ENCODE measurements at regions not wholly inside any gene's neighbourhood (a gene's known extent, or its start where the extent isn't known, plus 50 kb on each side); places are given as distances from the start of the nearest gene placed in this dataset.

GRCh38 chr10:124166431-124167125 is 73.2 kb upstream of the CHST15 start:
- Histone ChIP-seq H3K18ac (ENCODE audit: low read depth, low read length) (no peak overlapping the region), H2AK5ac (ENCODE audit: low read depth, low read length) (no peak overlapping the region), H4K8ac (ENCODE audit: low read depth in 2 of 2, low read length in 2 of 2) (no peak overlapping the region), H3K14ac (replicated peaks; ENCODE audit: low read depth, low read length) (no peak overlapping the region), H2AK9ac (replicated peaks; ENCODE audit: low read depth, low read length, poor library complexity) (no peak overlapping the region), H2BK15ac (ENCODE audit: low read depth, low read length) (no peak overlapping the region), H2BK120ac (ENCODE audit: low read depth, low read length) (no peak overlapping the region), H3K9me3 (ENCODE audit: control insufficient read depth, insufficient read depth, low read length) (peaks cover 9% of the 10 kb centered on the region), H4K5ac (ENCODE audit: low read depth, low read length) (no peak overlapping the region), H3K27me3 (ENCODE audit: control insufficient read depth, insufficient read depth, low read length) (no peaks in the 10 kb centered on the region), H2BK5ac (ENCODE audit: low read depth, low read length, poor library complexity, severe bottlenecking) (no peak overlapping the region), H3K4me1 (ENCODE audit: control insufficient read depth, insufficient read depth, low read length) (no peaks in the 10 kb centered on the region), H3K56ac (ENCODE audit: extremely low read depth, insufficient read depth, low read length) (no peak overlapping the region), H3K9me1 (ENCODE audit: insufficient read depth, low read length) (no peaks in the 10 kb centered on the region), H3K4me2 (ENCODE audit: low read depth, low read length) (no peak overlapping the region), H3K79me1 (ENCODE audit: low read depth in 1 of 2, low read length in 2 of 2) (no peaks in the 10 kb centered on the region), H3K4me3 (ENCODE audit: insufficient read depth, low read depth, low read length) (no peak overlapping the region), H2AFZ (replicated peaks; ENCODE audit: low read length, poor library complexity) (no peak overlapping the region), H3K9ac (ENCODE audit: low read depth, low read length) (no peak overlapping the region), H2BK20ac (ENCODE audit: low read depth, low read length) (no peak overlapping the region), H3K4ac (ENCODE audit: low read depth, low read length) (no peak overlapping the region), H3K23ac (ENCODE audit: low read depth, low read length) (no peak overlapping the region), H4K91ac (ENCODE audit: insufficient read depth, low read depth, low read length) (no peak overlapping the region), H4K20me1 (ENCODE audit: insufficient read depth, low read length) (no peaks in the 10 kb centered on the region), H3K27ac (ENCODE audit: insufficient read depth, low read length) (no peak overlapping the region), H3K36me3 (ENCODE audit: control insufficient read depth, insufficient read depth, low read length) (no peaks in the 10 kb centered on the region)
- WGBS, 2 experiments (ENCODE audit: extremely low coverage in 2 of 2, insufficient read length in 1 of 2): 67% methylated on average over 11 of the region's 20 CpGs; no CpG with 5 or more reads in 1 of the 2 experiments
- no peak for DNase-seq
- BruUV-seq (replicated peaks): no TSS peak
- POLR2A ChIA-PET (ENCODE audit: unreplicated experiment): no interaction called here
- no peak for ATAC-seq (ENCODE audit: low read depth)
- in situ Hi-C loops (cut with MboI; ENCODE audit: low sequenced_read_pairs) (no loop called here), dilution Hi-C loops (cut with HindIII; ENCODE audit: low sequenced_read_pairs, unreplicated experiment) (no loop called here), intact Hi-C loops (cut with micrococcal nuclease) (no loop called here)
- TF ChIP-seq CEBPB (IDR thresholded peaks at IDR 0.05; ENCODE audit: low read depth, low read length) (no peak), POLR2A (IDR thresholded peaks at IDR 0.05; ENCODE audit: low read depth, low read length) (no peak), SMC3 (IDR thresholded peaks at IDR 0.05; ENCODE audit: low read depth, low read length) (no peak), ELK1 (IDR thresholded peaks at IDR 0.05; ENCODE audit: borderline replicate concordance, low read depth, low read length) (no peak), MAZ (IDR thresholded peaks at IDR 0.05; ENCODE audit: borderline replicate concordance, low read depth, low read length) (no peak), CHD1 (IDR thresholded peaks at IDR 0.05; ENCODE audit: low read depth, low read length) (no peak), FOS (IDR thresholded peaks at IDR 0.05; ENCODE audit: low read depth, low read length) (no peak), MAFK (IDR thresholded peaks at IDR 0.05; ENCODE audit: low read depth, low read length) (no peak), NFE2L2 (IDR thresholded peaks at IDR 0.05; ENCODE audit: low read depth, low read length) (no peak), CTCF (conservative IDR thresholded peaks at IDR 0.05; ENCODE audit: low read depth, low read length) (no peak), RCOR1 (IDR thresholded peaks at IDR 0.05; ENCODE audit: insufficient replicate concordance, low read length) (no peak), MXI1 (IDR thresholded peaks at IDR 0.05; ENCODE audit: borderline replicate concordance, low read depth, low read length) (no peak)
- CTCF ChIA-PET: no interaction called here
